GM23338 (cell line): ENCODE measurements at regions not wholly inside any gene's neighbourhood (a gene's known extent, or its start where the extent isn't known, plus 50 kb on each side); places are given as distances from the start of the nearest gene placed in this dataset.

ENCODE experiments used
- ATAC-seq: fragments of 200-7000 bp; cut with Tn5 transposase; 3 replicates; pipeline ENCODE4 v1.9.1; 2020
- DNase-seq: peaks from one replicate; pipeline ENCODE4 v3.0.0-alpha.2; 2015; ENCODE audit warnings: low spot score
- H2AFZ ChIP-seq: fragments of 200-600 bp; sonication (generic); 2 replicates; pipeline ENCODE4 v1.8.0; 2016; ENCODE audit warnings: antibody characterized with exemption, mild to moderate bottlenecking, moderate library complexity
- H3F3A ChIP-seq: fragments of 200-600 bp; sonication (generic); replicated peaks from 2 replicates; pipeline ENCODE4 v1.8.0; 2017; ENCODE audit warnings: antibody characterized with exemption, mixed run types, low read depth
- H3K27ac ChIP-seq: fragments of 200-600 bp; sonication (generic); 2 replicates; pipeline ENCODE4 v1.6.1; 2016; ENCODE audit warnings: low read depth
- H3K27me3 ChIP-seq: fragments of 200-600 bp; sonication (generic); 2 replicates; pipeline ENCODE4 v1.8.0; 2016; ENCODE audit warnings: mild to moderate bottlenecking, mixed run types, moderate library complexity; ENCODE audit not compliant: insufficient read depth
- H3K36me3 ChIP-seq: fragments of 200-600 bp; sonication (generic); 2 replicates; pipeline ENCODE4 v1.8.0; 2016; ENCODE audit warnings: mild to moderate bottlenecking; ENCODE audit not compliant: insufficient read depth
- H3K4me1 ChIP-seq: fragments of 200-600 bp; sonication (generic); 2 replicates; pipeline ENCODE4 v1.8.0; 2016; ENCODE audit warnings: mild to moderate bottlenecking, moderate library complexity; ENCODE audit not compliant: insufficient read depth
- H3K4me2 ChIP-seq: fragments of 200-600 bp; sonication (generic); 2 replicates; pipeline ENCODE4 v1.7.1; 2017; ENCODE audit warnings: mixed run types
- H3K4me3 ChIP-seq: fragments of 200-600 bp; sonication (generic); 2 replicates; pipeline ENCODE4 v1.6.1; 2016; ENCODE audit warnings: mixed run types
- H3K79me2 ChIP-seq: fragments of 200-600 bp; sonication (generic); replicated peaks from 2 replicates; pipeline ENCODE4 v1.8.0; 2017; ENCODE audit warnings: mild to moderate bottlenecking; ENCODE audit not compliant: insufficient read depth
- H3K9me2 ChIP-seq: fragments of 200-600 bp; sonication (generic); 2 replicates; pipeline ENCODE4 v1.8.0; 2017; ENCODE audit not compliant: insufficient read depth
- H4K20me1 ChIP-seq: fragments of 200-600 bp; sonication (generic); replicated peaks from 2 replicates; pipeline ENCODE4 v1.8.0; 2017; ENCODE audit warnings: mild to moderate bottlenecking; ENCODE audit not compliant: insufficient read depth
- H3K27ac Mint-ChIP-seq: 2 replicates; pipeline ENCODE4 v1.8.0; 2020; ENCODE audit warnings: inconsistent platforms, mild to moderate bottlenecking, moderate library complexity, mixed read lengths
- H3K27me3 Mint-ChIP-seq: 3 replicates; pipeline ENCODE4 v1.8.0; 2022; ENCODE audit warnings: low read depth, mild to moderate bottlenecking, moderate library complexity, mixed read lengths, inconsistent platforms; ENCODE audit not compliant: insufficient read depth, poor library complexity
- H3K36me3 Mint-ChIP-seq: 3 replicates; pipeline ENCODE4 v1.8.0; 2021; ENCODE audit warnings: low read depth, mild to moderate bottlenecking, inconsistent platforms, moderate library complexity, mixed read lengths
- H3K4me1 Mint-ChIP-seq: 3 replicates; pipeline ENCODE4 v1.8.0; 2020; ENCODE audit warnings: mild to moderate bottlenecking, inconsistent platforms, mixed read lengths
- H3K4me3 Mint-ChIP-seq: 3 replicates; pipeline ENCODE4 v1.8.0; 2021; ENCODE audit warnings: moderate library complexity, mild to moderate bottlenecking, inconsistent platforms, mixed read lengths
- H3K9me3 Mint-ChIP-seq: 3 replicates; pipeline ENCODE4 v1.8.0; 2020; ENCODE audit warnings: moderate library complexity, mild to moderate bottlenecking, inconsistent platforms, mixed read lengths
- CREB1 ChIP-seq: fragments of 250-450 bp; sonication (Bioruptor Pico); IDR thresholded peaks from 2 replicates; pipeline ENCODE4 v1.5.0; 2020; ENCODE audit warnings: low read depth, mild to moderate bottlenecking, moderate library complexity
- CTCF ChIP-seq, 2 experiments: fragments of 200-600 bp in 1 of 2; sonication (generic) in 1 of 2; conservative IDR thresholded peaks; 2 replicates each; pipeline versions ENCODE4 v1.5.1 to v1.6.1; 2016 to 2017; ENCODE audit warnings: antibody characterized with exemption in 2 of 2, low read depth in 2 of 2, mild to moderate bottlenecking in 2 of 2, moderate library complexity in 1 of 2
- ETS1 ChIP-seq: IDR thresholded peaks from 2 replicates; pipeline ENCODE4 v1.6.1; 2016; ENCODE audit warnings: antibody characterized with exemption
- EZH2 ChIP-seq: fragments of 200-600 bp; sonication (generic); IDR thresholded peaks from one replicate; pipeline ENCODE4 v1.8.0; 2017; ENCODE audit warnings: antibody characterized with exemption, mild to moderate bottlenecking, low read depth; ENCODE audit not compliant: unreplicated experiment
- EZH2phosphoT487 ChIP-seq: fragments of 200-600 bp; sonication (generic); IDR thresholded peaks from one replicate; pipeline ENCODE4 v1.8.1; 2018; ENCODE audit warnings: antibody characterized with exemption; ENCODE audit not compliant: unreplicated experiment
- POLR2AphosphoS5 ChIP-seq: IDR thresholded peaks from 2 replicates; pipeline ENCODE4 v1.6.1; 2016; ENCODE audit warnings: antibody characterized with exemption, low read depth
- REST ChIP-seq: IDR thresholded peaks from one replicate; pipeline ENCODE4 v1.6.1; 2018; ENCODE audit warnings: antibody characterized with exemption; ENCODE audit not compliant: unreplicated experiment
- ZNF114 ChIP-seq: fragments of 250-450 bp; sonication (Bioruptor Pico); IDR thresholded peaks from 2 replicates; pipeline ENCODE4 v1.5.0; 2020; ENCODE audit warnings: mild to moderate bottlenecking, moderate library complexity

GRCh38 chr10:30791197-30791611, 161.7 kb upstream of the LYZL2 start (continued):
- no peak for TF ChIP-seq REST

- Histone ChIP-seq H3K36me3 (no peaks in the 10 kb centered on the region; the same call in 1 of the 2 replicates), H2AFZ (no peak overlapping the region), H3K9me2 (peaks cover 7% of the 10 kb centered on the region; the same call in 1 of the 2 replicates), H3K4me1 (peaks cover 7% of the 10 kb centered on the region), H3K4me3 (no peak overlapping the region), H4K20me1 (no peaks in the 10 kb centered on the region), H3K27me3 (peaks cover 13% of the 10 kb centered on the region), H3K79me2 (no peaks in the 10 kb centered on the region), H3K27ac (no peak overlapping the region), H3F3A (peaks cover 3% of the 10 kb centered on the region; the same call in 1 of the 2 replicates), H3K4me2 (no peak overlapping the region)
- peaks cover 15% of the 10 kb centered on the region for H3K27me3 Mint-ChIP-seq
- peaks cover 6% of the 10 kb centered on the region for H3K4me1 Mint-ChIP-seq
- H3K27ac Mint-ChIP-seq: no peak overlapping the region
- no peaks in the 10 kb centered on the region; the same call in 2 of the 3 replicates for H3K36me3 Mint-ChIP-seq
- no peak for ATAC-seq
- DNase-seq: no peak
- no peaks in the 10 kb centered on the region for H3K9me3 Mint-ChIP-seq
- no peak overlapping the region for H3K4me3 Mint-ChIP-seq
- TF ChIP-seq ETS1 (no peak), CTCF (conservative IDR thresholded peaks at IDR 0.05; ENCODE audit: low read depth in 2 of 2) (no peak), EZH2 (no peak), CREB1 (CRISPR knock-in tag) (no peak), POLR2AphosphoS5 (no peak)
Measured at GRCh38 chr10:30789806-30790205, 160.3 kb upstream of the LYZL2 start.

- Mint-ChIP-seq H3K9me3 (no peaks in the 10 kb centered on the region; the same call in 2 of the 3 replicates), H3K27me3 (peaks cover 18% of the 10 kb centered on the region), H3K4me3 (no peak overlapping the region), H3K4me1 (peaks cover 9% of the 10 kb centered on the region), H3K36me3 (no peaks in the 10 kb centered on the region; the same call in 2 of the 3 replicates), H3K27ac (no peak overlapping the region)
- no peak overlapping the region for H3K4me3 ChIP-seq
- no peak for DNase-seq
- no peaks in the 10 kb centered on the region for H3K79me2 ChIP-seq
- H3K36me3 ChIP-seq: no peaks in the 10 kb centered on the region; the same call in 1 of the 2 replicates
- no peaks in the 10 kb centered on the region for H4K20me1 ChIP-seq
- no peak overlapping the region for H2AFZ ChIP-seq
- H3K27ac ChIP-seq: no peak overlapping the region
- no peak overlapping the region for H3K4me2 ChIP-seq
- no peak for ATAC-seq
- H3K27me3 ChIP-seq: peaks cover 13% of the 10 kb centered on the region
- peaks cover 7% of the 10 kb centered on the region for H3K4me1 ChIP-seq
- H3K9me2 ChIP-seq: peaks cover 7% of the 10 kb centered on the region; the same call in 1 of the 2 replicates
- TF ChIP-seq EZH2phosphoT487 (no peak), ZNF114 (CRISPR knock-in tag) (no peak)
- peaks cover 3% of the 10 kb centered on the region; the same call in 1 of the 2 replicates for H3F3A ChIP-seq
Measured at GRCh38 chr10:30788307-30788706, 158.8 kb upstream of the LYZL2 start.
